Thyroid gland (tissue), 4 donors: ENCODE measurements at regions not wholly inside any gene's neighbourhood (a gene's known extent, or its start where the extent isn't known, plus 50 kb on each side); places are given as distances from the start of the nearest gene placed in this dataset.

Experiments used
- DNase-seq, 2 donors: peaks; one replicate each; pipeline ENCODE4 v3.0.0-alpha.2; 2019
- H3K27ac ChIP-seq, 3 donors: fragments of 200-600 bp; sonication (generic); 1 replicate in 2 of 3; 2 replicates in 1 of 3; pipeline ENCODE4 v1.5.1; 2016 to 2019; ENCODE audit warnings: mild to moderate bottlenecking in 1 of 3, moderate library complexity in 1 of 3
- H3K27me3 ChIP-seq: fragments of 200-600 bp; sonication (generic); one replicate; pipeline ENCODE4 v1.5.1; 2019
- H3K36me3 ChIP-seq, 2 donors: fragments of 200-600 bp; sonication (generic); one replicate each; pipeline ENCODE4 v1.5.1; 2016 to 2019
- H3K4me1 ChIP-seq, 2 donors: fragments of 200-600 bp; sonication (generic); one replicate each; pipeline ENCODE4 v1.5.1; 2017 to 2019
- H3K4me3 ChIP-seq, 3 donors: fragments of 200-600 bp; sonication (generic); replicated peaks in 1 of 3; 1 replicate in 2 of 3; 2 replicates in 1 of 3; pipeline ENCODE4 v1.5.1; 2016; ENCODE audit warnings: mild to moderate bottlenecking in 1 of 3
- H3K9me3 ChIP-seq: fragments of 200-600 bp; sonication (generic); one replicate; pipeline ENCODE4 v1.5.1; 2017
- POLR2A ChIP-seq, 2 donors: fragments of 450-650 bp; IDR thresholded peaks; one replicate each; pipeline ENCODE4 v1.6.1; 2017; ENCODE audit warnings: antibody characterized with exemption in 2 of 2, mild to moderate bottlenecking in 2 of 2, moderate library complexity in 1 of 2
- WGBS, 2 donors: methylation state at CpG; one replicate each; pipeline ENCODE4 v1.1.5; 2017; 5-methylcytosine and 5-hydroxymethylcytosine counted together
- intact Hi-C: fragments of 100-400 bp; cut with DNase I; formaldehyde crosslinking; loops from one replicate; pipeline ENCODE4 v1.15.1; 2023
- TF ChIP-seq, protein P1 (sequence below), 6 experiments: fragments of 200-600 bp in 3 of 6; fragments of 450-650 bp in 3 of 6; sonication (generic) in 3 of 6; IDR thresholded peaks; one replicate each; pipeline ENCODE4 v1.5.1; 2016 to 2019; ENCODE audit warnings: antibody characterized with exemption in 6 of 6, mild to moderate bottlenecking in 2 of 6, inconsistent platforms in 1 of 6, moderate library complexity in 1 of 6

DNA sequence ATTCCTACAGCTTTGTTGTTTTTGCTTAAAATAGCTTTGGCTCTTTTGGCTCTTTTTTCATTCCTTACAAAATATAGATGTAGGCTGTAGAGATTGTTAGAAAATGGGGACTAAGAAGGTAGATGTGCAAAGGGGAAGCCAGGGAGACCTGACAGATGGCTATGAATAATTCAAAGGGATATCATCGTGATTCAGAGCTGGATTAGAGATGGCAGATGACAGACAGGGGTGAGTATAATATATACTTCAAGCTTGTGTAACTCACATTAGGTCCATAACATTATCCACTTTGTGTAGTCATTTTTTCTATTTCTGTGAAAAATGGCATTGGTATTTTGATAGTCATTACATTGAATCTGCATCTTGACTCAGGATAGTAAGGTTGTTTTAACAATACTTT, 422.9 kb upstream of the ST6GAL2 start:
- no peak overlapping the region for H3K27ac ChIP-seq
- WGBS, 2 donors: 84 to 93% methylated on average over 1 of the region's 1 CpG
- H3K36me3 ChIP-seq: no peaks in the 10 kb centered on the region
- no peaks in the 10 kb centered on the region for H3K9me3 ChIP-seq
- H3K4me1 ChIP-seq: no peaks in the 10 kb centered on the region
- no peaks in the 10 kb centered on the region for H3K27me3 ChIP-seq
- TF ChIP-seq POLR2A (IDR thresholded peaks at IDR 0.05): no peak
- TF ChIP-seq, protein P1, sequence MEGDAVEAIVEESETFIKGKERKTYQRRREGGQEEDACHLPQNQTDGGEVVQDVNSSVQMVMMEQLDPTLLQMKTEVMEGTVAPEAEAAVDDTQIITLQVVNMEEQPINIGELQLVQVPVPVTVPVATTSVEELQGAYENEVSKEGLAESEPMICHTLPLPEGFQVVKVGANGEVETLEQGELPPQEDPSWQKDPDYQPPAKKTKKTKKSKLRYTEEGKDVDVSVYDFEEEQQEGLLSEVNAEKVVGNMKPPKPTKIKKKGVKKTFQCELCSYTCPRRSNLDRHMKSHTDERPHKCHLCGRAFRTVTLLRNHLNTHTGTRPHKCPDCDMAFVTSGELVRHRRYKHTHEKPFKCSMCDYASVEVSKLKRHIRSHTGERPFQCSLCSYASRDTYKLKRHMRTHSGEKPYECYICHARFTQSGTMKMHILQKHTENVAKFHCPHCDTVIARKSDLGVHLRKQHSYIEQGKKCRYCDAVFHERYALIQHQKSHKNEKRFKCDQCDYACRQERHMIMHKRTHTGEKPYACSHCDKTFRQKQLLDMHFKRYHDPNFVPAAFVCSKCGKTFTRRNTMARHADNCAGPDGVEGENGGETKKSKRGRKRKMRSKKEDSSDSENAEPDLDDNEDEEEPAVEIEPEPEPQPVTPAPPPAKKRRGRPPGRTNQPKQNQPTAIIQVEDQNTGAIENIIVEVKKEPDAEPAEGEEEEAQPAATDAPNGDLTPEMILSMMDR (IDR thresholded peaks at IDR 0.05): no peak
- intact Hi-C loops: no loop called here
- DNase-seq: no peak
- H3K4me3 ChIP-seq: no peak overlapping the region

DNA sequence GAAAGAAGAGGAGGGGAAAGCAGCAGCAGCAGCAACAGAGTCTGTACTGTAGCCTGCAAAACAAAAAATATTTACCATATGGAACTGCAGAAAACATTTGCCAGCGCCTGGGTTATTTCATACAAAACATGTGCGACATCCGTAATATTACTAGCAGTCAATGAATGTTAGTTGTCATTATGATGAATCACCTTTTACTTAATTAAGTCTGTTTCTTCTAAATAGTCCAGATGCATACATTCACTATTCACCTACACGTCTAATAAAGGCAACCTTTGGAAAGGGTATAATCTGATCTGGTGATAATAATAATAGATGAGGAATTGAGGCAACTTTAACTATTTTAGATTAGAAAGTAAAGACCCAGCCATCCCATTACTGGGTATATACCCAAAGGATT, 426.3 kb upstream of the ST6GAL2 start:
- Histone ChIP-seq H3K9me3 (no peaks in the 10 kb centered on the region), H3K27ac (no peak overlapping the region), H3K27me3 (no peaks in the 10 kb centered on the region), H3K4me3 (no peak overlapping the region), H3K36me3 (no peaks in the 10 kb centered on the region), H3K4me1 (peaks cover 0 to under 1% of the 10 kb centered on the region in 2 donors)
- intact Hi-C loops: no loop called here
- DNase-seq: no peak
- WGBS, 2 donors: 93 to 94% methylated on average over 4 of the region's 4 CpGs
- TF ChIP-seq, protein P1 (IDR thresholded peaks at IDR 0.05): no peak
- no peak for TF ChIP-seq POLR2A (IDR thresholded peaks at IDR 0.05)

DNA sequence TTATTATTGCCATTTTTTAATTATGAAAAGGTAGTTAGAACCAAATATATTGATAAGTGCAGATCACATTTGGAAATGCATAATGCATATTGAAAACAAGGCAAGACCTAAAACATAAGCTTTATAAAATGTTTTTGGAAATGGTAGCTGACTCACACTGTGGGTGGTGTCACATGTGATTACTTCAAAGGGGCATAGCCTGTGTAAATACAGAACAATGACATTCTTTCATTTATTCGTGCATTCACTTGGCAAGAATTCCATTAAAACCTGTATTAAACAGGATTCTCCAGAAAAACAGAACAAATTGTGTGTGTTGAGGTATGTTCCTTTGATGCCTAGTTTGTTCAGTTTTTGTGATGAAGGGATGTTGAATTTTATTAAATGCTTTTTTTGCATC, 427.3 kb upstream of the ST6GAL2 start:
- no peak for TF ChIP-seq POLR2A (IDR thresholded peaks at IDR 0.05)
- TF ChIP-seq, protein P1 (IDR thresholded peaks at IDR 0.05): no peak
- DNase-seq: no peak
- Histone ChIP-seq H3K4me1 (peaks cover 0 to 7% of the 10 kb centered on the region in 2 donors), H3K36me3 (no peaks in the 10 kb centered on the region), H3K4me3 (no peak overlapping the region), H3K9me3 (no peaks in the 10 kb centered on the region), H3K27me3 (no peaks in the 10 kb centered on the region), H3K27ac (no peak overlapping the region)
- intact Hi-C loops: no loop called here
- WGBS, 2 donors: 32 to 33% methylated on average over 1 of the region's 1 CpG

DNA sequence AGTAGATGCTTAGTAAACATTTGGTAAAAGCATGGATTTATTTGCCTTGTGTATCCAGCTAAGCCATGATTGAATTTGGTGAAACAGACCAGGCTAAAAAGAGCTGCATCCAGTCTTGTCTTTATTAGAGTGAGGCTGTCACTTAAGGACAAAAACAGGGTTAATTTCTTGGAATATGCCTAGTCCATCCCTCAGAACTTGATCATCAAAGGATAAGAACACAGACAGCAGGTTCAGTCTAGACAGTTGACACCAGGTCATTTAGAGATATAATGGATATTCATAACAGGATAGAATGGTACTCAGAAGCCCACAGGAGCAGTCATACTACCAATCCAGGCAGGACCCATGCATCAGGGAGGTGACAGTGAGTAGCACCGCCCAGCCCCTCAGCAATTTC, 434.9 kb upstream of the ST6GAL2 start:
- TF ChIP-seq POLR2A (IDR thresholded peaks at IDR 0.05): no peak
- TF ChIP-seq, protein P1 (IDR thresholded peaks at IDR 0.05): no peak
- intact Hi-C loops: no loop called here
- WGBS, 2 donors: 93 to 100% methylated on average over 1 of the region's 1 CpG

DNA sequence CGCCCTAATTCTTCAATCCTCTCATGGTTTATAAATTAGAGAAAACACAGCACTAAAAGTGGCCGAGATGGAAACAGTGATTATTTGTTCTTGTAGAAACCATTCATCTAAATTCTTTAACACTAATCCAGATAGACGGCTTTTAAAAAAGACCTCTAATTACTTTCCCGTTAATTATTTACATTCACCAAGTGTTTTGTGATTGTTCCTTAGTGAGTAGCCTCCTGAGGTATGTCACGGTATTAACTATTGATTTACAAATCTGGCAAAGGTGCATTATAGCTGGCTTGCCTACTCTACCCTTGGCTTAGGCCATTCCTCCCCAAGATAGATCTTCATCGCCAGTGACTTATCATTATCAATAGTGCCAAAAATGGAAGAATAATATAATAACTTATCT, 436.4 kb upstream of the ST6GAL2 start:
- TF ChIP-seq POLR2A (IDR thresholded peaks at IDR 0.05): no peak
- TF ChIP-seq, protein P1 (IDR thresholded peaks at IDR 0.05): no peak
- WGBS, 2 donors: 94 to 96% methylated on average over 6 of the region's 6 CpGs
- Histone ChIP-seq H3K4me3 (no peak overlapping the region), H3K4me1 (peaks cover 12 to 13% of the 10 kb centered on the region in 2 donors), H3K9me3 (no peaks in the 10 kb centered on the region), H3K36me3 (no peaks in the 10 kb centered on the region), H3K27ac (no peak overlapping the region), H3K27me3 (no peaks in the 10 kb centered on the region)
- DNase-seq: no peak
- intact Hi-C loops: no loop called here

More for the DNA sequence above, 434.9 kb upstream of the ST6GAL2 start:
- no peaks in the 10 kb centered on the region for H3K9me3 ChIP-seq
- H3K27ac ChIP-seq: no peak overlapping the region
- H3K36me3 ChIP-seq: no peaks in the 10 kb centered on the region
- no peak overlapping the region for H3K4me3 ChIP-seq
- H3K27me3 ChIP-seq: no peaks in the 10 kb centered on the region
- peaks cover 2 to 9% of the 10 kb centered on the region in 2 donors for H3K4me1 ChIP-seq
- DNase-seq: no peak
